ENCODE measurements at regions not wholly inside any gene's neighbourhood (a gene's known extent, or its start where the extent isn't known, plus 50 kb on each side); places are given as distances from the start of the nearest gene placed in this dataset.

DNA sequence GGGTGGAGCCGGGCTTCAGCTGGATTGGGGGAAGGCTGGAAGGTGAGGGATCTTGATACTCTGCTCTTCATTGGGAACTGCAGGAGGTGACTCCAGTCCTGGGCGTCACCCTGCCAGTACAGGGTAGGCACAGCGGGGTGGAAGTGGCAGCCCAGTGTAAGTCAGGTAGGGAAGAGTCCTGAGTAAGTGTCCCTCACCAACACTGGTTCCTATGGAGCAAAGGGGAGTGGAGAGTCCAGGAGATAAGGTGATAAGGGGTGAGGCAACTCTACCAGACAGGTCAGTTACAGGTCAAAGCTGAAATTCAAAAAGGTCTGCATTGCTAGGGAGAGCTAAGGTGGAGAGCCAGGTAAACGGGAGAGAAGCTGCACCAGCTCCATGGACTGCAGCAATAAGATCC, 145.6 kb upstream of the NFE2L3 start:
- in situ Hi-C loops (cut with MboI; ENCODE audit: low sequenced_read_pairs, unreplicated experiment) = no loop called here
- TF ChIP-seq, protein P1, sequence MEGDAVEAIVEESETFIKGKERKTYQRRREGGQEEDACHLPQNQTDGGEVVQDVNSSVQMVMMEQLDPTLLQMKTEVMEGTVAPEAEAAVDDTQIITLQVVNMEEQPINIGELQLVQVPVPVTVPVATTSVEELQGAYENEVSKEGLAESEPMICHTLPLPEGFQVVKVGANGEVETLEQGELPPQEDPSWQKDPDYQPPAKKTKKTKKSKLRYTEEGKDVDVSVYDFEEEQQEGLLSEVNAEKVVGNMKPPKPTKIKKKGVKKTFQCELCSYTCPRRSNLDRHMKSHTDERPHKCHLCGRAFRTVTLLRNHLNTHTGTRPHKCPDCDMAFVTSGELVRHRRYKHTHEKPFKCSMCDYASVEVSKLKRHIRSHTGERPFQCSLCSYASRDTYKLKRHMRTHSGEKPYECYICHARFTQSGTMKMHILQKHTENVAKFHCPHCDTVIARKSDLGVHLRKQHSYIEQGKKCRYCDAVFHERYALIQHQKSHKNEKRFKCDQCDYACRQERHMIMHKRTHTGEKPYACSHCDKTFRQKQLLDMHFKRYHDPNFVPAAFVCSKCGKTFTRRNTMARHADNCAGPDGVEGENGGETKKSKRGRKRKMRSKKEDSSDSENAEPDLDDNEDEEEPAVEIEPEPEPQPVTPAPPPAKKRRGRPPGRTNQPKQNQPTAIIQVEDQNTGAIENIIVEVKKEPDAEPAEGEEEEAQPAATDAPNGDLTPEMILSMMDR (IDR thresholded peaks at IDR 0.05; ENCODE audit: borderline replicate concordance, control extremely low read depth, extremely low read depth, insufficient read depth, missing control alignments) = no peak
- no peak for DNase-seq (ENCODE audit: low spot score)

DNA sequence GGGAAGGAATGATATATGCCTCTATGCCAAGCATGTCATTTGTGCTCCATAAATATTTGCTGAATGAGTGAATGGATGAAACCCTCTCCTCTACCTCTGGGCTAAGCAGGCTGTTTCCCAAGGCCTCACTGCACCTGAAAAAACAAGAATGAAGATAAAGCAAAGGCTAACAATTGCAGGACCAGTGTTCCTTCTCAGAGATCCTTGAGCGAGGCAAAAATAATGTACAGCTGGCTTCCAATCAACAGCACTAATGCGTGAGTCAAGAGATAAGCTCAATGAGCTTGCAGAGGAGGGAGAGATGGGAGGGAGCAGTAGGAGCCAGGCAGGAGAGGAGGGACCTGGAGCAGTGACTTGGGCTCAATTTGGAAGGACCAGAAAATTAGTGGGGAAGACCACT, 144.5 kb upstream of the NFE2L3 start:
- no peak for DNase-seq (ENCODE audit: low spot score)
- in situ Hi-C loops (cut with MboI; ENCODE audit: low sequenced_read_pairs, unreplicated experiment) = no loop called here
- TF ChIP-seq, protein P1 (IDR thresholded peaks at IDR 0.05; ENCODE audit: borderline replicate concordance, control extremely low read depth, extremely low read depth, insufficient read depth, missing control alignments) = no peak

DNA sequence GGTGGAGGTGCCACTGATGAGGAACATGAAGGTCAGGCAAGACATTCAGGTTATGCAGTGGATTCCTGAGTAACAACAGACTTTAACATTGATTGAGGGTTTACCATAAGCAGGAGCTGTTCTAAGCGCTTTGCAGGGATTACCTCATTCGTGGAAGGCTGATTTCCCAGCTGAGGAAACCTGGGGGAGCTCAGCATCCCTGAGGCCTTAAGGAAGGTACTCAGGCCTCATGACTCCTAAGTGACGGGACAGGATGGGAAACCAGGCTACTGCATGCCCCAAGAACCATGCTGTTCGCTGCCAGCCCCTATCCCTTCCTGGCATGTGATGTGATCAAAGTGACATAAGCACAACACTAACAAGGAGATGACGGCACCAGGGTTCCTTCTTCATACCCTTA, 143.6 kb upstream of the NFE2L3 start:
- TF ChIP-seq, protein P1 (IDR thresholded peaks at IDR 0.05; ENCODE audit: borderline replicate concordance, control extremely low read depth, extremely low read depth, insufficient read depth, missing control alignments) = no peak
- no peak for DNase-seq (ENCODE audit: low spot score)
- in situ Hi-C loops (cut with MboI; ENCODE audit: low sequenced_read_pairs, unreplicated experiment) = no loop called here

DNA sequence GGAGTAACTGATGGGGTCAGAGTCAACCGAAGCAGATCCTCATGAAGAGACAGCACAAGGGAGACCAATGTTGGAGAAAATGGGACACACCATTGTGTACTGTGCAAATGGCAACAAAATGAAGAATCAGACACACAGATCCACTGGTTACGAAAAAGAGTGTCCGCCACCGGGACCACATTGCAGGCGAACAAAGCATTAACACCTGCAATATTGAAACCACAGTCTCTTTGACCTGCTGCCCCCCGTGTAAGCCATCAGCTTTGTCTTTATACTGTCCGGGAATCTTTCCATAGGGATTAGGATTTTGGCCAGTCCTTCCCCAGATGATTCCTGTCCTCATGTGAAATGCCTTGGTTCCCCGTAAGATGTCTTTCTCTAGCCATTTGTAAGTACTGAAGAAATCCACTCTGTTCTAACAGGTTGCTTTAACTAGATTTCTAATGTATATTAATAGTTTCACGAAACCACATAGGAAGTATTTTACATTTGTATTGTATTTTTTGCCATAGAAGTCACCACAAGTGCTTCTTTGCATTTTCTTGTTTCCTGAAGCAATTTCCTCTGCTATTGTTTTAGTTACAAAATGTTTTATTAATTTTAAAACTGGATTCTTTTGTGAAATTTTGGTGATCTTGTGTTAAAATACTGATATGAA, 140.8 kb upstream of the NFE2L3 start:
- no peak for DNase-seq (ENCODE audit: low spot score)
- TF ChIP-seq, protein P1 (IDR thresholded peaks at IDR 0.05; ENCODE audit: borderline replicate concordance, control extremely low read depth, extremely low read depth, insufficient read depth, missing control alignments) = no peak
- in situ Hi-C loops (cut with MboI; ENCODE audit: low sequenced_read_pairs, unreplicated experiment) = no loop called here

DNA sequence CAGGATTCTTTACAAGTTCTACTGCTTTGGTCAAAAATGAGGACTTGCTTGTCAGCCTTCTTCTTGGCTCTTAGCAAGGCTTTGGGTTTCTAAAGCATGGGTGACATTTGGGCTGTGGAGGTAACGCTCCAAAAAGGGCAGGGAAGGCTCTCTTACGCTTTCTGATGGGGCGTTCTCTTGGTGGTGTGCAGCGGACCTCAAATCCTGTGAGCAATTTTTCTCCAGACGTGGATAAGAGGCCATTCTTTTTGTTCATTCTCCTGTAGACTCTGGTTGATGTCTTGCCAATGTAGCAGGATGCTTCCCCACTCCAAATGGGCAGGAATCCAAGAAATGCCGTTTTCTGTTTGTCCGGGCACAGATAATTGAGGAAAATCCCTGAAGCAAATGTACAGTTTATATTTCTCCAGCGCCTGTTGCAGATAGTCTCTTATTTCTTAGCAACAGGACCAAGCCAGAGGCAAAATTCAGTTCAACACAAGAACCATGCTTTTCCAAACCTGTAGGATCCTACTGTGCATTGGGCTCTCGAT, 138.4 kb upstream of the NFE2L3 start:
- in situ Hi-C loops (cut with MboI; ENCODE audit: low sequenced_read_pairs, unreplicated experiment) = no loop called here
- TF ChIP-seq, protein P1 (IDR thresholded peaks at IDR 0.05; ENCODE audit: borderline replicate concordance, control extremely low read depth, extremely low read depth, insufficient read depth, missing control alignments) = no peak
- no peak for DNase-seq (ENCODE audit: low spot score)

DNA sequence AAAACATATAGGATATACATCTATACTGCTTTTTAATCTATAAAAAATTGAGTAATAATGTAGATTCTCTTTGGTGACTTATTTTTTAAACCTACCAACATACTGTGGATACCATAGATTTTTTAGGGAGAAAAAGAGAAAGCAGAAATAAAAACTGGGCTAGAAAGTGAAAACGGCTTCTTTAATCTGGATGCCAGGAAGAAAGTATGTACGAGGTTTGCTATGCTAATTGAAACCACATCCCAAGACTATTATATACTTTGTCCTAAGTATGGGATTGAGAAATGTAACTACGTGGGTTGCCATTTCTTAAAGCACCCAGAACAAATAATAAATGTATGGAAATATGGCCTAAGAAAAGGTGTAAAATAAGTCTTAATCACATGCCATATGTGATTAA, 129.0 kb upstream of the NFE2L3 start:
- DNase-seq (ENCODE audit: low spot score) = no peak
- TF ChIP-seq, protein P1 (IDR thresholded peaks at IDR 0.05; ENCODE audit: borderline replicate concordance, control extremely low read depth, extremely low read depth, insufficient read depth, missing control alignments) = no peak
- in situ Hi-C loops (cut with MboI; ENCODE audit: low sequenced_read_pairs, unreplicated experiment) = no loop called here
